ENCODE measurements at regions not wholly inside any gene's neighbourhood (a gene's known extent, or its start where the extent isn't known, plus 50 kb on each side); places are given as distances from the start of the nearest gene placed in this dataset.

GRCh38 chr11:110860461-110860860, 148.2 kb upstream of the ARHGAP20 start:
- ATAC-seq = no peak

More at GRCh38 chr11:110860461-110860860, 148.2 kb upstream of the ARHGAP20 start:
- ChIA-PET CTCF (no interaction called here), RAD21 (ENCODE audit: low non-redundant PET in 1 of 2, low total read pairs in 2 of 2, uncharacterized antibody in 2 of 2, unreplicated experiment in 2 of 2) (no interaction called here), POLR2A (no interaction called here)
- no peak overlapping the region for H3K27ac ChIP-seq (ENCODE audit: low read depth, low read length)
- DNase-seq (ENCODE audit: low read depth, low spot score) = no peak
- no peak overlapping the region for H3K4me2 ChIP-seq (ENCODE audit: low read length)
- H3K9me3 ChIP-seq (ENCODE audit: control insufficient read depth in 1 of 2, insufficient read depth in 1 of 2, low read depth in 1 of 2, low read length in 2 of 2) = no peaks in the 10 kb centered on the region
- H2AFZ ChIP-seq (ENCODE audit: low read depth, low read length, poor library complexity, severe bottlenecking) = no peak overlapping the region
- no peak overlapping the region for H3K4me3 ChIP-seq (replicated peaks in 1 of 2; ENCODE audit: low read depth in 1 of 2, low read length in 2 of 2)
- no peaks in the 10 kb centered on the region for H3K79me2 ChIP-seq (ENCODE audit: insufficient read depth, low read length)
- no peaks in the 10 kb centered on the region for H3K9me2 ChIP-seq (ENCODE audit: insufficient read depth)
- H4K20me1 ChIP-seq (ENCODE audit: insufficient read depth) = no peaks in the 10 kb centered on the region
- intact Hi-C loops (cut with micrococcal nuclease) = no loop called here
- H3K36me3 ChIP-seq (ENCODE audit: control insufficient read depth in 1 of 2, insufficient read depth in 2 of 2, low read length in 2 of 2) = no peaks in the 10 kb centered on the region
- H3K9ac ChIP-seq (ENCODE audit: low read length) = no peak overlapping the region
- BruUV-seq (replicated peaks) = no TSS peak
- no peaks in the 10 kb centered on the region for H3K4me1 ChIP-seq (ENCODE audit: control insufficient read depth in 1 of 2, insufficient read depth in 2 of 2, low read length in 2 of 2)
- TF ChIP-seq CBX3 (IDR thresholded peaks at IDR 0.05; ENCODE audit: low read depth) = no peak
- no peak for TF ChIP-seq POLR2A (IDR thresholded peaks at IDR 0.05; ENCODE audit: borderline replicate concordance, extremely low read depth, insufficient read depth, insufficient read length)
- TF ChIP-seq, protein P1, sequence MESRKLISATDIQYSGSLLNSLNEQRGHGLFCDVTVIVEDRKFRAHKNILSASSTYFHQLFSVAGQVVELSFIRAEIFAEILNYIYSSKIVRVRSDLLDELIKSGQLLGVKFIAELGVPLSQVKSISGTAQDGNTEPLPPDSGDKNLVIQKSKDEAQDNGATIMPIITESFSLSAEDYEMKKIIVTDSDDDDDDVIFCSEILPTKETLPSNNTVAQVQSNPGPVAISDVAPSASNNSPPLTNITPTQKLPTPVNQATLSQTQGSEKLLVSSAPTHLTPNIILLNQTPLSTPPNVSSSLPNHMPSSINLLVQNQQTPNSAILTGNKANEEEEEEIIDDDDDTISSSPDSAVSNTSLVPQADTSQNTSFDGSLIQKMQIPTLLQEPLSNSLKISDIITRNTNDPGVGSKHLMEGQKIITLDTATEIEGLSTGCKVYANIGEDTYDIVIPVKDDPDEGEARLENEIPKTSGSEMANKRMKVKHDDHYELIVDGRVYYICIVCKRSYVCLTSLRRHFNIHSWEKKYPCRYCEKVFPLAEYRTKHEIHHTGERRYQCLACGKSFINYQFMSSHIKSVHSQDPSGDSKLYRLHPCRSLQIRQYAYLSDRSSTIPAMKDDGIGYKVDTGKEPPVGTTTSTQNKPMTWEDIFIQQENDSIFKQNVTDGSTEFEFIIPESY (IDR thresholded peaks at IDR 0.05; ENCODE audit: extremely low read depth, insufficient replicate concordance, low read length) = no peak
- TF ChIP-seq, protein P2, sequence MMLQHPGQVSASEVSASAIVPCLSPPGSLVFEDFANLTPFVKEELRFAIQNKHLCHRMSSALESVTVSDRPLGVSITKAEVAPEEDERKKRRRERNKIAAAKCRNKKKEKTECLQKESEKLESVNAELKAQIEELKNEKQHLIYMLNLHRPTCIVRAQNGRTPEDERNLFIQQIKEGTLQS (IDR thresholded peaks at IDR 0.05) = no peak
- no peak for TF ChIP-seq POLR2AphosphoS5 (IDR thresholded peaks at IDR 0.05; ENCODE audit: low read depth, low read length)
- no peak for TF ChIP-seq TCF7L2 (IDR thresholded peaks at IDR 0.05; ENCODE audit: borderline replicate concordance, extremely low read depth, insufficient read depth, insufficient read length)
- no peak for TF ChIP-seq CTCF (IDR thresholded peaks at IDR 0.05 in 2 of 3, conservative IDR thresholded peaks at IDR 0.05 in 1 of 3; ENCODE audit: borderline replicate concordance in 1 of 3, insufficient read depth in 1 of 3, low read depth in 2 of 3, low read length in 2 of 3)
- no peak for TF ChIP-seq SRF (IDR thresholded peaks at IDR 0.05; ENCODE audit: low read depth)
- no peak for TF ChIP-seq FOSL1 (IDR thresholded peaks at IDR 0.05; ENCODE audit: low read depth)
- no peak for TF ChIP-seq REST (IDR thresholded peaks at IDR 0.05; ENCODE audit: low read depth)
- TF ChIP-seq RAD21 (IDR thresholded peaks at IDR 0.05; ENCODE audit: low read depth) = no peak
- no peak for TF ChIP-seq EZH2phosphoT487 (IDR thresholded peaks at IDR 0.05; ENCODE audit: borderline replicate concordance)
- no peak for TF ChIP-seq EZH2 (IDR thresholded peaks at IDR 0.05)
- TF ChIP-seq EGR1 (IDR thresholded peaks at IDR 0.05; ENCODE audit: low read depth) = no peak
- TF ChIP-seq YY1 (IDR thresholded peaks at IDR 0.05; ENCODE audit: extremely low read depth, insufficient replicate concordance, low read depth, low read length) = no peak
- TF ChIP-seq MAX (IDR thresholded peaks at IDR 0.05) = no peak
- TF ChIP-seq JUND (IDR thresholded peaks at IDR 0.05) = no peak
- peaks cover 11% of the 10 kb centered on the region; the same call in 1 of the 2 replicates for H3K27me3 ChIP-seq (ENCODE audit: insufficient read depth, low read length)
